Hematopoietic multipotent progenitor cell treated with erythropoietin and hydrocortisone succinate and interleukin-3 and kit ligand, for 8 days (in vitro differentiated cells): ENCODE measurements at regions not wholly inside any gene's neighbourhood (a gene's known extent, or its start where the extent isn't known, plus 50 kb on each side); places are given as distances from the start of the nearest gene placed in this dataset.

Source experiments
- DNase-seq: peaks from one replicate; pipeline ENCODE4 v3.0.0-alpha.2; 2015

DNA sequence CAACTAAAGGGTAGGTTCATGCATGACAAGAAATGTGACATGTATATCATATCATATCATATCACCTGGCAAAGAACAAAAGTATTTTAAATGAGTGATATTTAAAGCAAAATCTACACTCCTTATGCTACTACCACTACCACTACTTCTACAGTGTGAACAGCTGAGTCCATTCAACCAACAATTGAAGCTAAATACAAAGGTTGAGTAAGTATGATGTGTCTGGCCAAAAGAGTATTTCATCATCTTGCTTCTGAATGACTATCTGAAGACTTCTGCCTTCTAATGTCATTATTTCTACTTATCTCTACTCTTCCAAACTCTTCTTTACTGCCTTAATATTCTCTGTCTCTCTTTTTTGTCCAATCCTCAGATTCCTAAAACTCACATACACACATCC, 292.6 kb upstream of the CAND1 start:
- no peak for DNase-seq

DNA sequence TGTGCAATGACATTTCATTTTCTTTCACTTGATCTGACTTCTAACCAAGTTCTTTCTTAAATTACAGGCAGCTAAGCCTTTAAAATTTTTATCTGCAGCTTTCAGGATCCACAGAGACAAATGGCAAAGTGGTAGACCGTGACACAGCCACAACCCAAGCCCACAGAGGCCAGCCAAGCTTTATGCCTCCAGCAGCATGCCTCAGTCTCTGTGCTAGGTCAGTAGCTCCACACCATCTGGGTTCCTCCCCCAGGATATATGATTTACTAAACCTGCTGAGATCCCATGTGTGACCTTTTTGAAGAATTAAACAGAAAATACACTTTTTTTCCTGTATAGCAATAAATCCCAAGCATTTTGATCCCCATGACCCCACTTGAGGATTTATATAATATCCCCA, 290.4 kb upstream of the CAND1 start:
- no peak for DNase-seq

DNA sequence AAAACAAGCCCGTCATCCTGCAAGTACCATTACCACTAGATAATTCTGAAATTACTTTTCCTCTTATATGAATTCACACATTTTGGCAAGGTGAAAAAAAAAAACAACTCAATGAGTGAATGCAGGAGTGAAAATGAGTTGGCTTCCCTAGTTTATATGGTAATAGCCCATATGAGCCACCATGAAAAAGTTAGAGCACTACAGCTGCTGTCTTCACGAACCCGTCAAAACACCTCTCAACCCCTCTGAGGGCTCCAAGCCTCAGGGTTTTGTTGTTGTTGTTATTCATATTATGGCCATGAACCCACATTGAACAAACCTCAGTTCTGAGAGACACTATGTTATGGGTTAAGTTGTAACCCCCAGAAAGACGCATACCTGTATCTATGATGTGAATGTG, 289.9 kb upstream of the CAND1 start:
- no peak for DNase-seq

DNA sequence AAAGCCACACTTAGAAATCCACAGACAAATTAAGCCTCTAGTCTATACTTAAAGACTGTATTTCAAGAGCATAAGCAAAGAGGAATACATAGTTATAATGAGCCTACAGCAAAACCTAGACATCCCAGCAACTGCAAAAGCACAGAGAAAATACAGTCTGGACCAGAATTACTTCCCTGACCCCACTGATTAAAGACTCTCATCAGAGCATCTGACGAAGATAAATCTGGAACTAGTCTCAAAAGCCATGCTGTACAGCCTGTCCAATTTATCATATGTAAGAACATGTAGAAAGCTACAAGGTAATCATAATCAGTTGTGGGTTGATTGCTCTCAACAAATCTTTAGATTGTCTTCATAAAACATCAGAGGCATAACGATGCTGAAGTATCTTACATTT, 285.1 kb upstream of the CAND1 start:
- DNase-seq = no peak

DNA sequence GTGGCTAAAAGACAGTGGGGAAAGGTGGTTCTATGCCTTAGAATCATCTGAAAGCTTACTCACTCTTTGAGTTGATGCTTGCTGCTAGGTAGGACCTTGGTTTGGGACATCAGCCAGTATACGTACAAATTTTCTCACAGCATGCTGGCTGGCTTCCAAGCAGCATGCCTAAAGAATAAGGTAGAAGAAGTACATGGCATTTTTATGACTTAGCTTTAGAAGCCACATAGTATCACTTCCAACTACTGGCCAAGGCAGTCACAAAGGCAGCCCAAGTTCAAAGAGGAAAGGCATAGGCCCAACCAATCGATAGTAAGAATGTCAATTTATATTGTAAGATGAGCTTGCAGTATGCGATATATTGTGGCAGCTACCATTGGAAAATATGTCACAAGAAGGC, 284.2 kb upstream of the CAND1 start:
- no peak for DNase-seq

- no peak for DNase-seq
Observed at GRCh38 chr12:66999141-66999540, 270.0 kb upstream of the CAND1 start.

GRCh38 chr12:67001251-67001650, 267.9 kb upstream of the CAND1 start:
- DNase-seq = no peak

GRCh38 chr12:67002720-67003119, 266.4 kb upstream of the CAND1 start:
- DNase-seq = no peak

DNA sequence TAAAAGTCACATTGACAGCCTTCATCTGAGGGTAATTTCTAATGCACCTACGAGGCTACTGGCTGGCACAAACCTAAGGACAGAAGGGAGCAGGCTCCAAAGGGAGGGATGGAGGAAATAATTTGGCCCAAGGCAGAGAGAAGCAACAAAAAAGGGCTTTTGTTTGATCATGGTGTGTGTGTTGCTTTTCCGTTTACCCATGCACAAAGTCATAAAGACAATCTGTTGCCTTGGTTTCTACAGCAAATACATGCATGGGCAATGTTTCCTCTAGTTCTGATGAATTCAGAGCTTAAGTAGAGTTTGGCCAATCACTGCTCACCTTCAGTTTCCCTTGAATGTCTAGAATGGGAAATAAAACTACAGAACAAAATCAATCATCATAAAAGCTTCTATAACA, 262.5 kb upstream of the CAND1 start:
- DNase-seq = no peak

- no peak for DNase-seq
Observed at GRCh38 chr12:67014642-67015041, 254.5 kb upstream of the CAND1 start.

DNA sequence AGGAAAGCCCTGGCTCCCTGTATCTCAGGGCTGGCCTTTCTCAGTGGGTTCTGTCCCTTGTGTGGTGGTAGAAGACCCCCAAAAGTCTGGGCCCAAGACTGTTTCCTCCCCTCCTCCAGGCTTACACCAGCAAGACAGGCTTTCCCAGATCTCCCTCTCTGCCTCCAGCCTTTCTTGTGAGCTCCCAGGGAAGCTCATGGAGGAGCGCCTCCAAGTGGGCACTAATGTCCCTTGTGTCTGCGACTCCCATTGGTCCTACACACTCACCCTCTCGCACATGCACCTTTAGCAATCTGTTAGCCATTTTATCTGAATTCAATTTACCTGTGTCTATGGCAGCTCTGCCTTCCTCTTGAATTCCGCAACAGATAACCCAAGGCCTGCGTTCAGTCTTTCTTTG, 251.1 kb upstream of the CAND1 start:
- DNase-seq = no peak

- DNase-seq = no peak
Observed at GRCh38 chr12:67019070-67019469, 250.1 kb upstream of the CAND1 start.

DNA sequence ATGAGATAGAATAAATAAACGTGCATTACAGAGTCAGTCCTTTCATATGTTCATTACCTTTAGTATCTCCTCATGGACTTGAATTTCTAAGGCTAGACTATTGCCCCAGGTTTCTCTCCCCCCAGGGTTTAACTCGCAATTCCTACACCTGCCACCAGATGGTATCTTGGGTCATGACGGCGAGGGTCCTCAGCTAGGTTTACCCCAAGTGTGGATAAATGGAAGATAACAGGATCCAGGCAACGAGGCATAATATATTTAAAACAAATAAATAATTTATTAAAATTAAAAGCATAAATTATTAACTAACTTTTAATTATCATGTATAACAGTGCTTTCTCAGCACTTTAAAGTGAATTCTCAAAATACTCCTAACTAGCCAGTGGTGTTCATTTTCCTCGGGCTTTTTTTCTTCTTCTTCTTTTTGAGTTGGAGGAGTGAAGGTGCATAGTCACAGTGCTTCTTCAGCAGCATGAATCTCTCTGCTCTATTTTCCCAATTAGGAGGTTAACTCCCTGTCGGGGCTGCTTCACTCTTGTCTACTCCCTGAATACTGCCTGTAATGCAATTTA, 243.5 kb upstream of the CAND1 start:
- peak; percentile 48 for DNase-seq

- DNase-seq = no peak
Observed at GRCh38 chr12:67026487-67027246, 242.5 kb upstream of the CAND1 start.

DNA sequence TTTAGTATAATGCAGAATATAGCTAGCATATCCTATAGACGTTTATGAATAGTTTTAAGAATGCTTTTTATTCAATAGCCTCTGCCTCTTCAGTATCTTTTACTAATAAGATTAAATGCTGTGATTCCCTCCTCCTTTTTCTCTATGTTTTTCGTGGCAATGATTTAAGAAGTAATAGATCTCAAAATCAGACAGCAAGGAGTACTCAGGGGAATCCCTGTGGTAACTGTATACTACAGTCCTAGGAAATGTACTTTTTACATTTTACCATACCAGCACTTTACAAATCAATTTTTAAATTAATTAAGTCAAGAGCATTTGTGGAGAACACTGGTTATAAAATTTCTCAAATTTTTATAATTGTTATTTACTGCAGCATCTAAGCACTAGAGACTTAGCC, 240.6 kb upstream of the CAND1 start:
- no peak for DNase-seq

DNA sequence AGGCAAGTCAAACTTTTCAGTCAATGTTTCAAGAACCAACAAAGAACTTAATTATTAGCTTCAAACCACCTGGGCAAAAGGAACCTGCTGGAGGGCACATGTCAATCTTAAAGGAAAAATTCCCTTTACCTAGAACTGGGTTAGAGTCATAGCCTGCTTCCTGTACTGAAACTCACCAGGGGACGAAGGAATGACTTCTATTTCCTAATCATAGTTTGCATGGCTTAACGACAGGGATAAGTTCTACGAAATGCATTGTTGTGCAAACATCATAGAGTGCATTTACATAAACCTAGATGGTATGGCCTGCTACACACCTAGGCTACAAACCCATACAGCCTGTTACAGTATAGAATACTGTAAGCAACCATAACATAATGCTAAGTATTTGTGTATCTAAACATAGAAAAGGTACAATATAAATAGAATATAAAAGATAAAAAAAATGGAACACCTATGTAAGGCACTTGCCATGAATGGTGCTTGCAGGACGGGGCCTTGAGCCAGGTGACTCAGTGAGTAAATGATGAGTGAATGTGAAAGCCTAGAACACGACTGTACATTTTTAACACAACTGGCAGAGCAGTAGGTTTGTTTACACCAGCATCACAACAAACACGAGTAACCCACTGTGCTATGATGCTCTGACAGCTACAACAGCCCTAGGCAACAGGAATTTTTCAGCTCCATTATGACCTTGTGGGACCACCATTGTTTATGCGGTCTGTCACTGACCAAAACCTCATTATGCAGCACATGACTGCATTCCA, 234.9 kb upstream of the CAND1 start:
- no peak for DNase-seq

DNA sequence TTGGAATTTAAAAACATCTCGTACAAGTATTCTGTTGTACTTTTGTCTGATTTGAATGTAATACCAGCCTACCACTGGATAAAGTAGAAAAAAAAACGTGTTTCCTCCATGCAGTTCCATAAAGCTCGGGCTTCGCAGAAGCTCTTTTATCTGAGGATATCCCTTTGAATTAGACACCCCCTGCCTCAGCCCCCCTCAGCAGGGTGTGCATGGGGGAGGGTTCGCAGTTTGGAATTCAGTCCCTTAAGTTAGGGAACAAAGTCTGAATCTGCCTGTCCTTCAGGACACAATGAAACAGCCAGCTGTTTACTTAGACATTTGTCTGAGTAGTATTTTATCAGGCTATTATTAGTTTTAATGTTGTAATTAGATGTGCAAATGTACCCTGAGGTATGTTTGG, 234.0 kb upstream of the CAND1 start:
- no peak for DNase-seq

- DNase-seq = no peak
Observed at GRCh38 chr12:67038486-67038885, 230.7 kb upstream of the CAND1 start.

DNA sequence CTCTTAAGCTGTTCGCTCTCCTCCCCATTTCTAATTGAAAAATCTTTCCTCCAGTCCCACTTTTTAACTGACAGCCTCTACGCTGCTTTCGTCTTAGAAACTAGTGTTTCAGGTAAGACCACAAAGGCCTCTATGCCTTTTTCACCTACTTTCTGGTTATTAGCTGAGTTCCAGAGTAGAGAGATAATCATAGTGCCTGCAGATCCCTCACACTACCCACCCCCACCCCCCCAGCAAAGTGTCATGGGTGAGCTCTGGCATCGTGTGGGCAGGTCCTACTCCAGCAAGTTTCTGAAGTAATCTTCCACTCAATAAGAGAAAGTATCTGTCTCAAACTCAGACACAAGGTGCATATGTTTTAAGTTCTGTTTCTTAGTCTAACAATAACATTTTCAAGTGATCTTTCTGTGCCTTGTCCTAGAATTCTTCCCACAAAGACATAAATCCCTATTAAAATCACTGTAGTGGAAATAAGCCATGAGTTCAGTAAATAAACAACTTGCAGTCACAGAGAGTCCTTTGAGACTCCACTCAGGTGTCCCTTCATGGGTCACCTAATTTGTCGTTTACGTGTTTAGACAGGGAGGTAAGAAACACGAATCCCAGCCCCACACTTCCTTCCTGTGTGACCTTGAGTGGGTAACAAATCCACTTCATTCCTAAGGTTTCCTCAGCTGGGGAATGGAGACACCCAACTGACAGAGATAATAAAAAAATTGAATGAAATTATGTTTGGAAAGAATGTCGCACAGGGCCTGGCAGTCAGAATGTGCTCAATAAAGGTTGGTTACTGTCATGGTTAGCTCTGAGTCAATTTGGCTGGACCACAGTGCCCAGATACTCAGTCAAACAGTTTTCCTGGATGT, 228.9 kb upstream of the CAND1 start:
- no peak for DNase-seq

GRCh38 chr12:67040861-67041137, 228.4 kb upstream of the CAND1 start:
- no peak for DNase-seq

GRCh38 chr12:67042697-67043131, 226.4 kb upstream of the CAND1 start:
- no peak for DNase-seq

- DNase-seq = no peak
Observed at GRCh38 chr12:67043771-67044170, 225.4 kb upstream of the CAND1 start.

DNA sequence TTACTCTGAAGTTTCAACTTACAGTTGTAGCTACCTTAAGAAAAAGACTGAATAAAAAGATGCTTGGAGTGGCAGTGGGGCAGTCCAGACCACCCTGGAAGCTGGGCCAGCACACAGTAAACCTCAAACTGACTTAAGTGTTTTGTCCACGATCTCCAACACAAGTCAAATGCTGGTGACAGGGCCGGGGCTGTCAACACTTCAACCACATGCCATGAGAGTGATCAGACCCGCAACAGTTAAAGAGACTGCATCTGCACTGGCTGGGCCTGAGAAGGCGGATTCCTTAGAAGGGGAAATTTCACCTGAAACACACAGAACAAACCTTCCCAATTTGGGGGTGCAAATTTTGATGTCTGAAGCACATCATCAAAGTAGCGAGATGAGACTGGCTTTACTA, 223.5 kb upstream of the CAND1 start:
- DNase-seq = no peak

GRCh38 chr12:67046062-67046461, 223.1 kb upstream of the CAND1 start:
- no peak for DNase-seq
